ENCODE measurements at regions not wholly inside any gene's neighbourhood (a gene's known extent, or its start where the extent isn't known, plus 50 kb on each side); places are given as distances from the start of the nearest gene placed in this dataset.

GRCh38 chr2:129253461-129253812 lies 726.0 kb upstream of the RAB6C start:
- peak; percentile 59 for DNase-seq (ENCODE audit: low spot score)

GRCh38 chr2:129254718-129255117 lies 724.7 kb upstream of the RAB6C start:
- no peak for DNase-seq (ENCODE audit: low spot score)

DNA sequence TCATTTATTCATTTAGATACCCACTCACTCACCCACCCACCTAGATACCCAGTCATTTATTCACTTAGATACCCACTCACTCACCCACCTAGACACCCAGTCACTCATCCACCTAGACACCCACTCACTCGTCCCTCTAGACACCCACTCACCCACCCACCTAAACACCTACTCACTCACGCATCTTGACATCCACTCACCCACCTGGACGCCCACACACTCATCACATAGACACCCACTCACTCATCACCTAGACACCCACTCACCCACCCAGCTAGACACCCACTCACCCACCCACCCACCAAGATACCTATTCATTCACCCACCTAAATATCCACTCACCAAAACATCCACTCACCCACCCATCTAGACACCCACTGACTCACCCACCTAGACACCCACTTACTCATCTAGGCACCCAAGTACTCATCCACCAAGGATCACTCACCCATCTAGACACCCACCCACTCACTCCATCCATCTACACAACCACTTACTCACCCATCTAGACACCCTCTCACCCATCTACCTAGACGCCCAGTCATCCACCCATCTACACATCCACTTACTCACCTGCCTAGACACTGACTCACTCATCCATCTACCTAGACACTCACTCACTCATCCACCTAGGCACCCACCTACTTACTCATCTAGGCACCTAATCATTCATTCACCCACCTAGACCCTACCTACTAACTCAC lies 723.7 kb upstream of the RAB6C start:
- DNase-seq (ENCODE audit: low spot score): no peak

- DNase-seq (ENCODE audit: low spot score): no peak
Measured at GRCh38 chr2:129256642-129257041, 722.8 kb upstream of the RAB6C start.

DNA sequence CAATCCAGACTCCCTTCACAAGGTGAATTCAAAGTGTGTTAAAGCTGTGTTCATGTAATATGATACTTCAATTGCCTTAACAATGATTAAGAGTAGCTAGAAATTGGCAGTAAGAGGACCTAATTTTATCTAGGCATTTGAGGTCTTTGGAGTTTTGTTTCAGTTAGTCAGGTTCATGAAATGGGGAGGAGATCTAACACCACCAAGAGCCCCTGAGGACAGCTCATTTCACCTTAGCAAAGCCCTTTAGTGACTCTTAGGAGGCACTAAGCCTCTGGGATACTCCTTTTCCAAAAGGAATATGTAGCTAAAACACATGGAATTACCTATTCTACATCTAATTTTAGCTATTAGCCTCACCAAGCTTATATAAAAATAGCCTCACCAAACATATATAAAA lies 716.5 kb upstream of the RAB6C start:
- DNase-seq (ENCODE audit: low spot score): no peak

DNA sequence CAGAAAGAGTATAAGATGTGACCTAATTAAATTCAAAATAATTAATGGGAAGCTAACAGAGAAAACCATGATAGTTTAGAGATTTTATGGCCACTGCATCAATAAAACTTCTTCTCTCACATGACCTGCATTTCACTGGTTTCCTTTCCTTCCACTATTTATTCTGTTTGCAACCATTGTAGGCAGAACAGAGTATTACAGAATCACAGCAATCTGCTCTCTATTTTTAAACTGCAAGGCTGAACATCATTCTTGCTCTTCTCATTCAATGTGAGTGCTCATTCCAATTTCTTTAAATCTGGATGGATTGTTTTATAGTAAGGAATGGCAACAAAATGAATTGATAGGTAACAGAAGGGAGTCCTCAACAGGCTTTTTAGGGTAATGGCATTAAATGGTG lies 715.5 kb upstream of the RAB6C start:
- DNase-seq (ENCODE audit: low spot score): no peak

DNA sequence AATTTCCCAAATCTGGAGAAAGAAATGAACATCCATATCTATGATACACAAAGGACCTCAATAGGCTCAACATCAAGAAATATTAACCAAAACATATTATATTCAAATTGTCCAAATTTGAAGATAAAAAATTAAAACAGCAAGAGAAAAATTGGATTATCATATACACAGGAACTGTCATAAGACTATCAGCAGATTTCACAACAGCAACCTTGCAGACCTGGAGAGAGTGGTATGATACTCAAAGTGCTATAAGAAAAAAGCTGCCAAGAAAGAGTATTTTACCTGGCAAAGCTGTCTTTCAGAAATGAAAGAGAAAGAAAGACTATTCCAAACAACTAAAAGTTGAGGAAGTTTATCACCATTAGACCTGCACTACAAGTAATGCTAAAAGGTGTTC lies 711.9 kb upstream of the RAB6C start:
- DNase-seq (ENCODE audit: low spot score): no peak

- no peak for DNase-seq (ENCODE audit: low spot score)
Measured at GRCh38 chr2:129273266-129274037, 706.0 kb upstream of the RAB6C start.

DNA sequence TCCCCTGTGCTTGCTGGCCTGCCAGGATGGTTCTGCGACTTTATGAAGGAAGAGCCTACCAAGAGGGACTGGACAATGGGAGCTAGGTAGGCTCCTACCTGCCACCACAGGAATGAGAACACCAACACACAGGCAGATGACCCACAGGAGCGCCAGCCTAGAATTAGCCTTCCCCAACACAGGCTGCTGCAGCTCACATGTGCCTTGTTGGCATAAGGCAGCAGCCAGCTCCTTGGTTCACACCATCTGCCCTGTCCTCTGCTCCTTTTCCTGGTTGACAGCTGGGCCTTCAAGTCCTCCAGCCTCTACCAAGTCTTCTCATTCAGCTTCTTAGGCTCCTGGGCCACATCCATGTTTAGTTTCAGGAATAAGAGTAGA lies 705.4 kb upstream of the RAB6C start:
- DNase-seq (ENCODE audit: low spot score): no peak

- DNase-seq (ENCODE audit: low spot score): no peak
Measured at GRCh38 chr2:129274918-129275317, 704.5 kb upstream of the RAB6C start.

DNA sequence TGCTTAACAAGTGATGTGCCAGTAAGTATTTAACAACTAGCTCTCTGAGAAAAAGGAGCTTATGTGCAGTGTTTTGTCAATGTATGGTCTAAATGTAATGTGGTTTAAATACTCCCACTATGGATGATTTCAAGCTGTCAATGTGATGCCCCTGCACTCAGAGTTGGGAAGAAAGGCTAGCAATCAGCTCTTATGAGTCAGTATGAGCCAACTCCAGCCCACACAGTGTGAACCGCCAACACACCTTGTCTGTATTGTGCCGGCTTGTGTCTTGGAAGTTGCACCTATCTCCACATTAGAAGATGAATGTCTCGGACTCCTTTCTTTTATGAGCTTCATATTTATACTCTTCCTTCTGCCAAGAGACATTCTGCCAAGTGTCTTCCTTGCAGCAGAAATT lies 703.8 kb upstream of the RAB6C start:
- DNase-seq (ENCODE audit: low spot score): no peak

DNA sequence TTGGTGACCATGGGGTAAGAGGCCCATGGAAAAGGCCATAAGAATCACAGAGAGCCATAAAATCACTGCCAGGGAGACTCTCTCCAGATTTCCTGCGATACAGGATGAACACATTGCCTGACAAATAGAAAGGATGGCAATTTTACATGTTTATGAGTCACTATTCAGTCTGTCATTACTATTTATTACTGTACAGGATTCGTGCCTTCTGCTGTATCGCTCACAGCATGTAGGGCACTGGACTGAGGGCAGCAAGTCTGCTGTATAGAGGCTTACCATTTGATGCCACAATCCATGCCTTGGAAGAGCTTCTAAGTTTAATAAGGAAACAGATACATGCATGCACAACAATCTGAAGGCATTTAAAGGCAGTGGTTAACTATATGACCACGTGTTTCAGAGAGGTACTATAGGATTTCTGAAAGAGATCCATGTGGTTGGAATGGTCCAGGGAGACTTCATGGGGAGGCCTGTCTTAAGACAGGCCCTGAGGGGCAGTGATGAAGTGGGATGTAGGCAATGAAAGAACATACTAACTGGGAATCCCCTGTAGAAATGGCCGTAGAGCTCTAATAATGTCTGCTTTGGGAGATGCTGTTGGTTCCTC lies 702.4 kb upstream of the RAB6C start:
- DNase-seq (ENCODE audit: low spot score): no peak

- DNase-seq (ENCODE audit: low spot score): no peak
Measured at GRCh38 chr2:129277585-129277981, 701.9 kb upstream of the RAB6C start.

DNA sequence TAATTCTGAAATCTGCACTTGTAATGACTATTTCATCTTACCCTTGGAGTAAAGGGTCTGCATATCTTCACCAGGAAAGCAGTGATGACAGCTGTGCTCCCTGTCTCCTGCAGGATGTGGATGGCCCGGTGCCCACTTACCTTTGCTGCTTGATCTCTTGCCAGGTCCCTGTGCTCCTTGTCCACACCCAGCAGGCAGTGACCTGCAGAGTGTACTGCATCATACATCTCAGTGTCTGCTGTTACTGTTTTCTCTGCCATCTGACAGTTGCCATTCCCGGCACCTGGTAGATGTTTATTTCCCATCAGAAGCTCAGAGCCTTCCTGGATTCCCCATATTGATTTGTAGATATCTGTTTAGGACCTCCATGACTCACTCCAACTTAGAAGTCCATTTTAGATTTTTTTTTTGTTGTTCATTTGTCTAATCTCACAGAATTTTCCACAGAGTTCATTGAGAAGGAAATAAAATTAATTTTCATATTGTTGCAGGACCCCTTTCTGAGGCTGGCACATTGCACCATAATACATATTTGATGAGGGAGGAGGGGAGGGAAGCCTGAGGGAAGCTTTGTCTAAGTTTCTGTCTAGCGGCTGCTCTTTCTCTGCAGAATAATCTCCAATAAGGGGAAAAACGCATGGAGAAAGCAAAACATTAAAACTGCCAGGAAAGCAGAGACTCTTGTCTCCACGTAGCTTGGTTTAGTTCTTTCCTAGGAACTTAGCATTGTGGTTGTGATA lies 697.5 kb upstream of the RAB6C start:
- DNase-seq (ENCODE audit: low spot score): no peak

- DNase-seq (ENCODE audit: low spot score): no peak
Measured at GRCh38 chr2:129285012-129285411, 694.5 kb upstream of the RAB6C start.

GRCh38 chr2:129293326-129293725 lies 686.1 kb upstream of the RAB6C start:
- DNase-seq (ENCODE audit: low spot score): no peak

- no peak for DNase-seq (ENCODE audit: low spot score)
Measured at GRCh38 chr2:129296396-129296795, 683.1 kb upstream of the RAB6C start.

DNA sequence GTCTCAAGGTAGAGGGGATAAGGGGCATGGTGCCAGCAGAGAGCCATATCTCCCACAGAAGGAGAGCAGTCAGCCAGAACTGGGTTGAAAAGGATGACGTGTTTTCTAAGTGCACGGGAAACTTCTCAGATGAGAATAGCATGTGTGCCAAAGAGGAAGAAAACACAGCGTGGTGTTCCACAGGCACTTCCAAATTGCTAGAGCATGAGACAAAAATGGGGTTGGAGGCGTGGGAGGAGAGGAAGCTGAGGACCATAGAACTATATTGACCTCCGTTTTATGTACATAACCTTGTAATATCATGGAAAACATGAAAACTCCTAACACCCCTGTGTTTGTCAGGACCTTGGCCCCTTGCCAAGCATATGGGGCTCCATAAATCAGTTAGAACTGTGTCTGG lies 682.7 kb upstream of the RAB6C start:
- DNase-seq (ENCODE audit: low spot score): no peak

GRCh38 chr2:129297430-129297829 lies 682.0 kb upstream of the RAB6C start:
- DNase-seq (ENCODE audit: low spot score): no peak

GRCh38 chr2:129299338-129299737 lies 680.1 kb upstream of the RAB6C start:
- no peak for DNase-seq (ENCODE audit: low spot score)

DNA sequence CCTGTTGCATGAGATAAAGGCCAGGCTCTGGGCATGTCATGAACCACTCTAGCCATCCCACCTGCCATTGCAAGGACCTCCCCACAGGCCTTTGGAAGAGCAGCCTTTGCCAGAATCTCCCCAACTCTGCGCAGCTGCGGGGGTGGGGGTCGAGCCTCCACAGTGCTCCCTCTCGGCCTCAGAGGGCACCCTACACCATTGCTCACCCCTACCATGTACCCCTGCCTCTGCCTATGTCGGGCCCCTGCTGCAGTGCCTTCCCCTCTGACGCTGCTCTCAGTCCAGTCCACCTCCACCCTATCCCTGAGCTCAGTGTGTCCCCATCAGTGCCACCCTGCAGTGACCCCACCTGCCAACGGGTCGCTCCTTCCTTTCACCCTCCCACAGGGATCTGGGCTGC lies 679.7 kb upstream of the RAB6C start:
- DNase-seq (ENCODE audit: low spot score): no peak

GRCh38 chr2:129300456-129300855 lies 679.0 kb upstream of the RAB6C start:
- DNase-seq (ENCODE audit: low spot score): no peak

DNA sequence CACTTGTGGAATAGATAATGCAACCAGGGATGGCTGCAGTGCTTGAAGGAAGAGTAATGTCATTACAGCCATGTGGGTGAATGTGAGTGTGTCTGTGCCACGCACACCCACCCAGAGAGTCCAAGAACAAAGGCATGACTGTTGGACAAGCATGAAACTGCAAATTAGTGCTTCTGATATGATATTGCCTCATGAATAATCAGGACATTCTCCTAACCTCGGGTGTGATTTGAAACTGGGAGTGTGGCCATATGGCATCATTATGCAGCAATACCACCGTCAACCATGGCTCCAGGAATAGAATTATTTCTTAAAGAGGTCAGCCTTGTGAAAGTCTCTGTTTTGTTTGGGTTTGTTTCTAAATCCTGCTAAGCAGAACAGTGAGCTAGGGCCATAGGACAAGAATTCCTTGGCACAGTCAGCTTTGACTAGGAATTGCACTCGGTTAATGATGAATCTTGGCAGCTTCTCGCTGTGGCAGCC lies 678.0 kb upstream of the RAB6C start:
- no peak for DNase-seq (ENCODE audit: low spot score)

All from ecto neural progenitor cell (in vitro differentiated cells).